ENCODE measurements at regions not wholly inside any gene's neighbourhood (a gene's known extent, or its start where the extent isn't known, plus 50 kb on each side); places are given as distances from the start of the nearest gene placed in this dataset.

DNA sequence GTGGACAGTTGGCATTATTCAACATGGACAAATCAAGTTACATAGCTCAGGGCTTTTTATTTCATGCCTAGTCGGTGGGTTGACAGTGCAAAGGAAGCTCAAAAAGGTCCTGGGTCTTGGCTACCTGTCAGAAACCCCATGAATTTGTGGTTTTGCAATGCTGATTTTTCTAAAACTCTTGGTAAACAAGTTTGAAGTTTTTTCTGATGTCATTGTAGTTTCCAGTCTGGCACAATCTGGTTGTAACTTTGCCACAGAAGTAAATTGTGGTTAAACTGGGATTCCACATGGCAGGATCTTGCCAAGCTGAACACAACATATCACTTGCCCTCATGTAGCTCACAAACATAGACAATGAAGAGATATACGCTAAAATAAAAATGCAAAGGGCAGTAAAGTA, 100.8 kb downstream of the EHF start:
- TF ChIP-seq, protein P1, sequence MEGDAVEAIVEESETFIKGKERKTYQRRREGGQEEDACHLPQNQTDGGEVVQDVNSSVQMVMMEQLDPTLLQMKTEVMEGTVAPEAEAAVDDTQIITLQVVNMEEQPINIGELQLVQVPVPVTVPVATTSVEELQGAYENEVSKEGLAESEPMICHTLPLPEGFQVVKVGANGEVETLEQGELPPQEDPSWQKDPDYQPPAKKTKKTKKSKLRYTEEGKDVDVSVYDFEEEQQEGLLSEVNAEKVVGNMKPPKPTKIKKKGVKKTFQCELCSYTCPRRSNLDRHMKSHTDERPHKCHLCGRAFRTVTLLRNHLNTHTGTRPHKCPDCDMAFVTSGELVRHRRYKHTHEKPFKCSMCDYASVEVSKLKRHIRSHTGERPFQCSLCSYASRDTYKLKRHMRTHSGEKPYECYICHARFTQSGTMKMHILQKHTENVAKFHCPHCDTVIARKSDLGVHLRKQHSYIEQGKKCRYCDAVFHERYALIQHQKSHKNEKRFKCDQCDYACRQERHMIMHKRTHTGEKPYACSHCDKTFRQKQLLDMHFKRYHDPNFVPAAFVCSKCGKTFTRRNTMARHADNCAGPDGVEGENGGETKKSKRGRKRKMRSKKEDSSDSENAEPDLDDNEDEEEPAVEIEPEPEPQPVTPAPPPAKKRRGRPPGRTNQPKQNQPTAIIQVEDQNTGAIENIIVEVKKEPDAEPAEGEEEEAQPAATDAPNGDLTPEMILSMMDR (IDR thresholded peaks at IDR 0.05 in 8 of 11, conservative IDR thresholded peaks at IDR 0.05 in 3 of 11): no peak
- TF ChIP-seq POLR2A (IDR thresholded peaks at IDR 0.05): no peak
- no peak for TF ChIP-seq POLR2AphosphoS5 (IDR thresholded peaks at IDR 0.05)

Data from spleen (tissue), 7 donors.